HCT116 (cell line): ENCODE measurements at regions not wholly inside any gene's neighbourhood (a gene's known extent, or its start where the extent isn't known, plus 50 kb on each side); places are given as distances from the start of the nearest gene placed in this dataset.

Experiments used
- CEBPB ChIP-seq: IDR thresholded peaks from 2 replicates; pipeline ENCODE4 v1.6.1; 2012; ENCODE audit warnings: low read depth
- CTCF ChIP-seq, 3 experiments: fragments of 200-600 bp in 1 of 3; sonication (generic) in 1 of 3; IDR thresholded peaks in 2 of 3; conservative IDR thresholded peaks in 1 of 3; 2 replicates each; pipeline ENCODE4 v1.5.1; 2012 to 2017; ENCODE audit warnings: low read depth in 2 of 3, low read length in 2 of 3, antibody characterized with exemption in 1 of 3, borderline replicate concordance in 1 of 3, control low read depth in 1 of 3, mild to moderate bottlenecking in 1 of 3, mixed read lengths in 1 of 3, mixed run types in 1 of 3, moderate library complexity in 1 of 3; ENCODE audit not compliant: insufficient read depth in 1 of 3
- EGR1 ChIP-seq: IDR thresholded peaks from 2 replicates; pipeline ENCODE4 v1.6.1; 2012; ENCODE audit warnings: low read depth
- EZH2 ChIP-seq: fragments of 200-600 bp; sonication (generic); IDR thresholded peaks from 2 replicates; pipeline ENCODE4 v1.6.1; 2017; ENCODE audit warnings: antibody characterized with exemption, mixed run types
- EZH2phosphoT487 ChIP-seq: fragments of 200-600 bp; IDR thresholded peaks from 2 replicates; pipeline ENCODE4 v1.6.1; 2018; ENCODE audit warnings: antibody characterized with exemption, borderline replicate concordance
- JUND ChIP-seq: IDR thresholded peaks from 2 replicates; pipeline ENCODE4 v1.6.1; 2012
- MAX ChIP-seq: IDR thresholded peaks from 2 replicates; pipeline ENCODE4 v1.6.1; 2012
- POLR2A ChIP-seq: IDR thresholded peaks from 2 replicates; pipeline ENCODE4 v1.7.0; 2011; ENCODE audit warnings: borderline replicate concordance; ENCODE audit not compliant: insufficient read depth, insufficient read length; ENCODE audit errors: extremely low read depth
- POLR2AphosphoS5 ChIP-seq: IDR thresholded peaks from 2 replicates; pipeline ENCODE4 v1.6.1; 2011; ENCODE audit warnings: mild to moderate bottlenecking, low read depth, low read length, moderate library complexity
- RAD21 ChIP-seq: IDR thresholded peaks from 2 replicates; pipeline ENCODE4 v1.6.1; 2012; ENCODE audit warnings: low read depth, mild to moderate bottlenecking
- REST ChIP-seq: IDR thresholded peaks from 2 replicates; pipeline ENCODE4 v1.6.1; 2012; ENCODE audit warnings: low read depth
- TCF7L2 ChIP-seq: IDR thresholded peaks from 2 replicates; pipeline ENCODE4 v1.7.0; 2011; ENCODE audit warnings: borderline replicate concordance, inconsistent platforms; ENCODE audit not compliant: insufficient read depth, insufficient read length; ENCODE audit errors: extremely low read depth
- ZNF274 ChIP-seq: fragments of 200-500 bp; sonication (Bioruptor generic); IDR thresholded peaks from 2 replicates; pipeline ENCODE4 v1.6.1; 2014; ENCODE audit warnings: mild to moderate bottlenecking, low read depth, low read length, inconsistent platforms
- TF ChIP-seq, protein P1 (sequence below): IDR thresholded peaks from 2 replicates; pipeline ENCODE4 v1.6.1; 2012

GRCh38 chr2:13240061-13240460 is 523.3 kb downstream of the TRIB2 start:
- TF ChIP-seq POLR2A: no peak
- TF ChIP-seq CTCF (IDR thresholded peaks at IDR 0.05 in 2 of 3, conservative IDR thresholded peaks at IDR 0.05 in 1 of 3; ENCODE audit: borderline replicate concordance in 1 of 3, insufficient read depth in 1 of 3, low read depth in 2 of 3, low read length in 2 of 3): no peak
- TF ChIP-seq EZH2phosphoT487: no peak
- no peak for TF ChIP-seq MAX
- TF ChIP-seq REST: no peak
- no peak for TF ChIP-seq POLR2AphosphoS5
- TF ChIP-seq, protein P1, sequence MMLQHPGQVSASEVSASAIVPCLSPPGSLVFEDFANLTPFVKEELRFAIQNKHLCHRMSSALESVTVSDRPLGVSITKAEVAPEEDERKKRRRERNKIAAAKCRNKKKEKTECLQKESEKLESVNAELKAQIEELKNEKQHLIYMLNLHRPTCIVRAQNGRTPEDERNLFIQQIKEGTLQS: no peak
- TF ChIP-seq JUND: no peak
- TF ChIP-seq TCF7L2: no peak
- TF ChIP-seq RAD21: no peak
- TF ChIP-seq EZH2: no peak
- TF ChIP-seq EGR1: no peak
- no peak for TF ChIP-seq CEBPB
- no peak for TF ChIP-seq ZNF274
